ENCODE measurements at regions not wholly inside any gene's neighbourhood (a gene's known extent, or its start where the extent isn't known, plus 50 kb on each side); places are given as distances from the start of the nearest gene placed in this dataset.
"Not testable (repeated sequence)": the region's sequence is repeated elsewhere in the genome, so short reads cannot be mapped to it uniquely, and the experiment has no call there.

DNA sequence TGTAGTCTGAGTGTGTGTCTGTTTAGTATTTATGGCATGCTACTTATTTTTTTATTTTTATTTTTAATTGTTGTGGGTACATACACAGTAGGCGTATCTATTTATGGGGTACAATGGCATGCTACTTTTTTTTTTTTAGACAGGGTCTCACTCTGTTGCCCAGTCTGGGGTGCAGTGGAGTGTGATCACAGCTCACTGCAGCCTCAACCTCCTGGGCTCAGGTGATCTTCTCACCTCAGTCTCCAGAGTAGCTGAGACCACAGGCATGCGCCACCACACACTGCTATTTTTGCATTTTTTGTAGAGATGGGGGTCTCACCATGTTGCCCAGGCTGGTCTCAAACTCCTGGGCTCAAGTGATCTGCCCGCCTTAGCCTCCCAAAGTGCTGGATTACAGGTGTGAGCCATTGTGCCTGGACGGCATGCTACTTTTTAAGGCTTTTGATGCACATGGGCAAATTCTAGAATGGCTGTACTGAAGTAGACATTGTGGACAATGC is 124.2 kb downstream of the KCNRG start:
- DNase-seq (ENCODE audit: low spot score in 2 of 2); H3K36me3 Mint-ChIP-seq; H3K9me3 Mint-ChIP-seq; H3K27ac Mint-ChIP-seq; ATAC-seq: not testable (repeated sequence)

DNA sequence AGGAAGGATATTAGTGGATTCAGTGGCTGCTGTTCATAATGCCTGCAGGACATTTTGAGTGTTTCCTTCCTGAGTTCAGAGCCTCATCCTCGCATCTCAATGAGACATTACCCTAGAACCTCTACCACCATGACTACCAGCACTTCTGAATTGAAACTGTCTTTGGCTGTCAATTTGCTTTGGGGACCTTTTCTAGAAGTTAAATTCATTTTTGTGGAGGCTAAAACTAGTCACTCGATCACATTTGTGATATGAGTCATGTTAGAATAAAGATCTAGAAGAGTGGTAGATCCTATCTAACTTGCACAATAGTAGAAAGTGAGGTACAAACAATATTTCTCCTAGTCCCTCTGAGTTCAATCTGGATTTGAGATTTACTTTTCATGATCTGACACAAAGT is 124.9 kb downstream of the KCNRG start:
- DNase-seq (ENCODE audit: low spot score in 2 of 2) (no peak), ATAC-seq (peak; percentile 81 to 83)
- no peak overlapping the region for H3K27ac Mint-ChIP-seq
- H3K9me3 Mint-ChIP-seq, result no peaks in the 10 kb centered on the region
- H3K36me3 Mint-ChIP-seq, result no peaks in the 10 kb centered on the region

DNA sequence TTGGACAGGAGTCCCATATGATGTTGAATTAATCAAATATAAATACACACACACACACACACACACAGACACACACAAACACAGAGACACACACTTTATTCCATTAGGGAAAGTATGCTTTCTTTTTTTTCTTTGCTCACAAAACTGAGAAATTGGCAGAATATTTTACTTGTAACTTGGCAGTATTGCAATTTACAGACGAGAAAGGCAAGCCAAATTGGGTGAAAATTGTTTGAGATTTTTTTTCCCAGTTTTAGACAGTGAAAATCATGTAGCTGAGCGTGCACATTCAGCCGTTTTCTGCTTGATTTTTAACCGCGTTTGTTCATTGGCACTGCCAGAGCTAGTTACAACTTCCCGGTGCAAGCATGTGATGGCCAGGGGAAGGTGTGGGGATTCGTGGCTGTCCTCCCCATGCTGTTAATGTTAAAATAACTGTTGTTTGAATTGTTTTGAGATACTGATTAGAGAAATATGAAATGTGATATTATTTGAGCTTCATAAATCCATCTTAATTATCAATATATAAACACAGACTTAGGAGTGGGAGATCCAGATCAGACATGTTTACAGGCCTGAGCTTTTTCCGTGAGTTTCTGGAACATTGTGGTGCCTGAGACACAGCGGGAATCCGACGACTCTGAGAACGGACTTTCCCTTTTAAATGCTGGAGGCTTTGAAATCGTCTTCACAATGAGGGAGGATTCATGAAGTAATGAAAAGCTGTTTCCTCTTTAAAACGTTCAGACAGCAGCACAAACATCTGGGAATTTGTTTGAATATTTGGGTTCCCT is 125.5 kb downstream of the KCNRG start:
- Mint-ChIP-seq H3K36me3 (no peaks in the 10 kb centered on the region), H3K9me3 (no peaks in the 10 kb centered on the region), H3K27ac (no peak overlapping the region)
- DNase-seq (ENCODE audit: low spot score in 2 of 2) (no peak), ATAC-seq (no peak)

DNA sequence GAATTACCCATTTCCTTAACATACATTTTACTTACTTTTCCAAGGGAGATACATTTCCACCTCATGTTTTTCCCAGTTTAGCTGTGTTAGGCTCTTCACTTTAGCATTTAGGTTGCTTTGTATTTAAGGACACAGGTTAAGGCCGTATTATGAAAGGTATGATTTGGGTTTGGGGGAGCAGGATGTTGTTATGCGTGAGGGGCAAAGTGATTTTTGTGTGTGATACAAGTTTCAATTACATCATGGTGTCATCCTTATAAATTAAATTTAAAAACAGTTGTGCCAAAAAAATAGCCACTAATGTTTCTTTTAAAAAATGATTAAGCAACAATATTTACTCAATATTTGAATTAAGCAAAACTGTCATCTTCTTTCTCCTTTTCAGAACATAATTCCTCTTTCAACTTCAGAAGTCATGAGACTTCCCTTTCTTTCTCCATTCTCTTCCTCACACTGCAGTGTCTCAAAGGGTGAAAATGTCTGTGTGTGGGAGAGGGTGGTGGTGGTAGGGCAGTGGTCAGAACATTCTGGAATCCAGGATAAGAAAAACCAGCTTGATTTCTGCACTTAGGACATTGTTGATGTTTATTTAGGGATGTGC is 126.2 kb downstream of the KCNRG start:
- Mint-ChIP-seq H3K9me3 (no peaks in the 10 kb centered on the region), H3K36me3 (no peaks in the 10 kb centered on the region), H3K27ac (no peak overlapping the region)
- no peak for DNase-seq (ENCODE audit: low spot score in 2 of 2)
- no peak for ATAC-seq

DNA sequence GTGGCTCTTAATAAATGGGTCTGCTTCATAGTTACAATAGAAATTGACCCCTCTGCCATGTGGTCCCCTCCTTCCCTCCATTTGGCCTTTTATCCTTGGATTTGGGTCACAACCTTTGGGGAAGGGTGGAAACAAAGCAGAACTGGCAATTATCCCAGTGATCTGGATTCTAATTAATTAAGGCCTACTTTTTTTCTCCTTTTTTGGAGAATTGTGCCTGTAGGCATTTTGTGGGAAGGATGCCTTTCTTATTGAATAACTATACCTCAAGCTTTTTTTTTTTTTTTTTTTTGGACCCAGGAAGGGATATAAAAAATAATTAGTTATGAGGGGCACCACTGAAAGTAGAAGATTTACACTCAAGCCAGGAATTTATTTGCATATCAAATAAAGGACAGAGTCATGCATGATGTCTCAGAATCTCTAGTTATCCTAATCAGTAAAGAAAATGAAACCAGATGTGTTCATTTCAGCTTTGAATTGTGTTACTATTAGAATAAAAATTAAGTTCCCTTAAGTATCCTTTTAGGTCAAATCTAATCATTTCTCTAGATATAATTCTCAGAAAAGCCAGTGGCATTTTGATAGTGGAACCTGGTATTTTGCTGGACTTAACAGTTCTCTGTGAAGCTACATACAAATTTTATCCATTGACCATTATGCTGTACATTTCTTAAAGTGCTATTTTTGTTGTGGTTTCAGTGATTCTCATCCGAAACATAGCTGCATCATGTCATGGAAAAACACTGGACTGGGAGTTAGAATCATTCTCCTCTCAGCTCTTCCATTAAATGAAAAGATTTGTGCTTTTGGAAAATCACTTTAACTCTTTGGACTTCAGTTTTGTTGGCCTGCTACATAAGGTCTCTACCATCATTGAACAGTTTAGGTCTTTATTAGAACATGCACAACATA is 129.3 kb downstream of the KCNRG start:
- Mint-ChIP-seq H3K9me3 (no peaks in the 10 kb centered on the region), H3K36me3 (no peaks in the 10 kb centered on the region), H3K27ac (no peak overlapping the region)
- DNase-seq (ENCODE audit: low spot score in 2 of 2), result no peak
- no peak for ATAC-seq

DNA sequence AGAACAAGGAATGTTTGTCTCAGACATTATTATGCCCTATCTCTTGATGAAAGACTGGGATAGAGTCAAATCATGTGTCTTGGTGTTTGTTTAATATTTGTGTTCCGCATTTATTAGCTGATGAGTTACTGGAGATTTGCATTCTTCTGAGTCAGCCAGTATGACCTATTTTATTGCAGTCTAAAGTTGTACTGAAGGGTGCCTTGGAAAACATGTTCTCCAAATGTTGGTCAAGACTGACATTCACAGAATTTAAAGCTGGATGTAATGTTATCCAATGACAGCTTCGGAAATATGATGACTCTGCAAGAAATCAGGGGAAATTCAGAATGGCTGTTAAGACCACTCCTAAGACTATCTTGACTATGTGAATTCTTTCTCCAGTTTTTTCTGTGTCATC is 134.0 kb downstream of the KCNRG start:
- Mint-ChIP-seq H3K27ac (no peak overlapping the region), H3K36me3 (no peaks in the 10 kb centered on the region), H3K9me3 (no peaks in the 10 kb centered on the region)
- DNase-seq (ENCODE audit: low spot score in 2 of 2), result no peak
- no peak for ATAC-seq

DNA sequence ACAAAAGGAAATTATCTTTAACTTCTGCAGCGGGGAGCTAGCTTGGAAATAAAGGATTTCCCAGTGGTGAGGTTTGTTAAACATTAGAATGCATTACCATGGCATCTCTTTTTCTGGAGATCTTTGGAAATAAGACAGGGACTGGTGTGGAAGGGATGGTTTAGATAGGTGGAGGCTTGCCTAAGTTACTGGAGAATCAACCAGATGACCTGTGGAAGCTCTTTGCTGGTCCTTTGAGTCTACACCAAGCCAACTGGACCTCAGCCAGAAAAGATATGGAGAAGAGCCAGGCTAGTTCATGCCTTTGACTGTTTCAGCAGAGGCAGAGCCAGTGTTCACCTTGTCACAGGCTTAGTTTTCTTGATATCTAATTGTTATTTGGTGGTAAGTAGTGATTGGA is 134.7 kb downstream of the KCNRG start:
- no peak for DNase-seq (ENCODE audit: low spot score in 2 of 2)

DNA sequence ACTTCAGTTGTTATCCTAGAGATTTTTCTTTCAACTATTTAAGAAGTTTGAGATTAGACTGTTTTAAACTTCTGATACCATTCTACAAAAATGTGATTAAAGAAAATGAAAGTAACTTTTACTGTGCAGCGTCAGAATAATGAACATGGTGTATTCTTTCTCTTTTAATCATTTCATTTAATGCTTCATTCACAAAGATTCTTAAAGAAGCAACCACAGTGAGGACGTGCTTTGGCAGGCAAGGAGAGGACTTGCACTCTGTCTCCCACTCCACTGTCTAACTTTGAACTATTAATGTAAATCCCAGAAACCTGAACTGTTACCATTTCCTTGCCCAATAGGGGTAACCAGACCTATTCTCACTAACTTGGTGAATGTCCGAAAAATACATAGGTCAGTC is 137.0 kb downstream of the KCNRG start:
- ATAC-seq, result no peak
- no peaks in the 10 kb centered on the region for H3K9me3 Mint-ChIP-seq
- no peak overlapping the region for H3K27ac Mint-ChIP-seq
- H3K36me3 Mint-ChIP-seq, result no peaks in the 10 kb centered on the region
- DNase-seq (ENCODE audit: low spot score in 2 of 2), result no peak

More for the DNA sequence above, 134.7 kb downstream of the KCNRG start:
- ATAC-seq, result no peak
- Mint-ChIP-seq H3K9me3 (no peaks in the 10 kb centered on the region), H3K36me3 (no peaks in the 10 kb centered on the region), H3K27ac (no peak overlapping the region)

DNA sequence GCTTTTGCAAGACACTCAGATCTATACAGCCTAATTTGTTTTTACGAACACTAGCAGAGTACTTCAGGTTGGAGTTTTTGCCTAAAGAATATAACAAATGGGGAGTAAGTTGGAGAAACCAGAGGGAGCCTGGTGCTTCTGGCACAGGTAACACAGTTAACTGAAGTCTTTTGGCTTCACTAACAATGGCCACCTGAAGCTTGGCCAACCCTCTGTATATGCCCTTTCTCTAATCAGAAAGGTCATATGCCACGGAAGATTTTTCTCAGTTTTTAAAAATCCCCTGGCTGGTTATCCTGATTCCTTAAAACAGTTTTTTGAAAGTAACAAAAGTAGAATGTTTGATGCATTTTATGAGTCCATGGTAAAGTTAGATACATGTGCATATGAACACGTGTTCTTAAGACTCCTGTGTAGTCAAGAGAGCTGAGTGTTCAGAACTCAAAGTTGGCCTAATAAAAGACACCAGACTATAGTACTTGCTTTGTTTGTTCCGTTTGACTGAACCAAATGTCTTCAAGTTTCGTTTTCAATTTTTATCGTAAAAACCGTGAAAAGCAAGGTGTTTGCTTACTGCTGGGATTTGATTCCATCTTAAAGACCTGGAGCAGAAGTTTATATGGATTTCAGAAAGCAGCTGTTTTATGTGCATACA is 137.5 kb downstream of the KCNRG start:
- ATAC-seq (no peak), DNase-seq (ENCODE audit: low spot score in 2 of 2) (no peak)
- Mint-ChIP-seq H3K9me3 (no peaks in the 10 kb centered on the region), H3K27ac (no peak overlapping the region), H3K36me3 (no peaks in the 10 kb centered on the region)

DNA sequence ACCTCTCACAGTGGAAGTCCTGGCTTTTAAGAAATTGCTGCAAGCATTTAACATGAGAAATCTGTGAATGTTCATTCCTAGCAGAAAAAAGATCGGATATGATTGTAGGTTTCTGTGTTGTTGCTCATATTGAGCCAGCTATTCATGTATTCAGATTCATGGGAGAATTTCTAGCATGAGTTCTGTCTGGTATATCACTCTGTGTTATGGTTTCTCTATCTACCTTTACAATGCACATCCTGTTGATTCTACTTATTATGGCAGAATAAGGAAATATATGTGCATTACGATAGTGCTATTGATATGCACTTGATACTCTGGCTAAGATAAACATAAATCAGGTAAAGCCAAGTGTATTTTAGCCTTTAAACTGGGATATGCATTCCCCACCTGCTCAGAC is 138.2 kb downstream of the KCNRG start:
- no peak for DNase-seq (ENCODE audit: low spot score in 2 of 2)
- no peak for ATAC-seq
- H3K36me3 Mint-ChIP-seq, result no peaks in the 10 kb centered on the region
- no peak overlapping the region for H3K27ac Mint-ChIP-seq
- no peaks in the 10 kb centered on the region for H3K9me3 Mint-ChIP-seq

DNA sequence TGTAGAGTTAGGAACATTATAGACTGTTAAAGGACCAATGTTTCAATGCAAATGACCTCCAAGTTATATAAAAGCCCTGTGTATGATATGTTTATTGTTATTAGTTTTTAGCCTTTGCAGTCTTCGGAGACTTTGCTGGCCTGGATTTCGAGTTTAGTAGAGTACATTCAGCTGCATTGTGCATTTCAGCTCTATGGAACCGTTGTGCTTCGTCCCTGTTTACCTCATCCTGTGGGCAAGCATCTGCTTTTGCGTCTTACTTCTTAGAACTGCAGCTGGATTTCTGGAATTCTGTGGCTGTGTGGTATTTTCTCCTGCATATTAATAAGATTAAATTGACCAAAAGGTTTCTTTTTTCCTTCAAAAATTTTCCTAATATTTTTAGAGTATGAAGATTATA is 138.6 kb downstream of the KCNRG start:
- H3K9me3 Mint-ChIP-seq, result no peaks in the 10 kb centered on the region
- DNase-seq (ENCODE audit: low spot score in 2 of 2), result no peak
- H3K36me3 Mint-ChIP-seq, result no peaks in the 10 kb centered on the region
- no peak for ATAC-seq
- H3K27ac Mint-ChIP-seq, result no peak overlapping the region

DNA sequence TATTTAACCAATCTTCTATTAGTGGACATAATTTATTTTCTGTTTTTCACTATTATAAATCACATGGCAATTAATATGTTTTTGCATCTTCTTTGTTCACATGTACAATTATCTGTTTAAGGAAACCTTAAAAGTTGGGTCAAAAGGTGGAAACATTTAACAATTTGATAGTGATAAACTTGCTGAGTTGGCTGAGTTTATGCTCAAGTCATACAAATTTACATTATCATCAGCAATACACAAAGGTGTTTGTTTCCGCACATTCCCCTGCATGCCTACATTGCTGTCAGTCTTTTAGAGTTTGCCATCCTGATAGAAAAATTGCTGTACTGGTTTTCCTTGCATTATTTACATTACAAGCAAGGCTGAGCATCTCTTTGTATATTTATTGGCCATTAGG is 139.5 kb downstream of the KCNRG start:
- Mint-ChIP-seq H3K27ac (no peak overlapping the region), H3K36me3 (no peaks in the 10 kb centered on the region), H3K9me3 (no peaks in the 10 kb centered on the region)
- DNase-seq (ENCODE audit: low spot score in 2 of 2) (no peak), ATAC-seq (no peak)

DNA sequence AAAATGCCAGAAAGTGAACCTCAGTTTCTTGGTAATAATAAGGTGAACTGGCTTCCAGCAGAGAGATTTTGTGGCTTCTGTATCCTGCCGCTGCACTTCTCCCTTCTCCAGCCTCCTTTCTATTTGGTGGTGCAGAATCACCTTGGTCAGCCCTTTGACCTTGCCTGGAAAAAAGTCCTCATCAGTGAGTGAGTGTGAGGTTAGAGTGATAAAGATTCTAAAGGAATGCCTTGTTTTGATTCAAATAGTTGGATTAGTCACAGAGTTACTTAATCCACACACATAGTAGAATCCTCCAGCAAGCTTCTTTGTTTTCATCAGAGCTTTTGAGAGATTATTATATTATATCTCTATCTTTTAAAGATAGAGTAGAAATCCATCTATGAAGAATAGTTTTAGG is 140.9 kb downstream of the KCNRG start:
- DNase-seq (ENCODE audit: low spot score in 2 of 2) (no peak), ATAC-seq (no peak)
- Mint-ChIP-seq H3K27ac (no peak overlapping the region), H3K9me3 (no peaks in the 10 kb centered on the region), H3K36me3 (peaks cover 0 to 5% of the 10 kb centered on the region in 2 donors)

DNA sequence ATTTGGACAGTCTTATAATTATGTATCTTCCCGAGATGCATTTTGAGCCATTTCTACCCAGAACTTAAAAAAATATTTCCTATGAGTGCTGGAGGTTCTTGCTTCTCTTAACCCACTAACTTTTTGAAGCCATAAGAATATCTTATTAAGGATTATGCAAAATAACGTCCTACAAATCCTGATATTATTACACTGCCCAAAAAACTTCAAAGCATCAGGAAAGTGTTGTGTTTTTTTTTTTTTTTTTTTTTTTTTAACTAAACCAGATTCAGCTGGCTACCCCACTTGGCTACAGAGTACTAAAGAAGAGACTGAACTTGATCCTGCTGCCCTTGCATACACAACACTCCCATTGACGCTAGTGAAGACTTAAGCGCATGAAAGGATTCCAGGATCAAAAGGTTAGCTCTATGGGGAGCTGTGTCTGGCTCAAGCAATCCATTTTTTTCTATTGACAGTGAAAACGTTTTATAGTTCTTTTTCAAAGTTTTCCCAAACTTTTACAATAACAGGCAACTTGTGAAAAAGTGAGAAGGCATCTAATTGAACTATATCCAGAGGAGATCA is 141.4 kb downstream of the KCNRG start:
- Mint-ChIP-seq H3K36me3 (peaks cover 0 to 5% of the 10 kb centered on the region in 2 donors), H3K9me3 (no peaks in the 10 kb centered on the region), H3K27ac (no peak overlapping the region)
- DNase-seq (ENCODE audit: low spot score in 2 of 2) (no peak), ATAC-seq (no peak)

DNA sequence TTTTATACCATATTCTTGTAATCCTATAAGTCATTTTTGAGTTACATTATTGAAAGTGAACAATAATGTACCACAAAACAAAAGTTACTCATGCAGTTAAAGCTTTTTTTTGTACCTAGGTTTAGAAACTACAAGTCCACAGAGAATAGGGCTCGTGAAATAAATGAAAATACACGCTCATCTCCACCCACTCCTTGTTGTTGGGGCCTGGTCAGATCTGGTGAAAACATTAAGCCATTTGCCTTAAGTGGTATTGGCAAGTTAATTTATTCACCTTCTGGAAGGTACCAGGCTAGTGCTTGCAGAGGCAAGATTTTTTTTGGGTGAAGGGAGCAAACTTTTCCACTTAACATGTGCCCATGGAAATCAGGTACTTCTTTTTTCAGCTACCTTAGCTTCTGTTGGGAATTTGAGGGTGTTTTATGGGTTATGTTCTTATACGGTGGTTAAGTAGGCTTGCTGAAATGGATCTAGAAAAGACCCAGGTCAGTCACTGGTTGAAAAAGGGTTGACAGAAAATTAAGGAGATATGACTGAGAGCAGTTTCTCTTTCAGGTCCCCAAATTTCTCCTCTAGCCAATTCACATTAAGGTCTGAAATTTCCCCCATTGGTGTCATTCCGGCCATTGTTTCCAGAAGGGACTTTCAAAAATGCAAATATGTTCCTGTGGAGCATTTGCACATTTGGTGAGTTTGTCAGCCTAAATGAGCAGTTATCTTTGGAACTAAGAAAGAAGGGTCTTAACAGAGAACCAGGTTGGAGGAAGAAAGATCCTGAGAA is 143.3 kb downstream of the KCNRG start:
- ATAC-seq (no peak), DNase-seq (ENCODE audit: low spot score in 2 of 2) (no peak)
- Mint-ChIP-seq H3K36me3 (peaks cover 0 to 5% of the 10 kb centered on the region in 2 donors), H3K9me3 (no peaks in the 10 kb centered on the region), H3K27ac (no peak overlapping the region)

DNA sequence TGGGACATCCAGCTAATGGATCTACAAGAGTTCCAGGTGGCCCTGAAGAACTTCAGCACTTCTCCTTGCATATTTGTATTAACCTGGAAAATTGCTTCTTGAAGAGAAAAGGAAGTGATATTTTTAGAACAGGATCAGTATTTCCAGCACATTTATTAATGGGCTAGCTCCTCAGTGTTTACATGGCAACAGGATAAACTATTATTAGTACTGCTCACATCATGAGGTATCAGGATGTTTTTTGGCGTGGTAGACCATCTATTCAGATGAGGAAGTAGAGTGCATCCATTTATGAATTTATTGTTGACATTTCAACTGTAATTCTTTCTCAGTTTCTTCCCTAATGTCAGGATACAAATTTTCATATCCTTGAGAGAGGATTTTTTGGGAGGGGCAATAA is 144.4 kb downstream of the KCNRG start:
- DNase-seq (ENCODE audit: low spot score in 2 of 2), result no peak
- no peak for ATAC-seq
- peaks cover 0 to 5% of the 10 kb centered on the region in 2 donors for H3K36me3 Mint-ChIP-seq
- no peaks in the 10 kb centered on the region for H3K9me3 Mint-ChIP-seq
- no peak overlapping the region for H3K27ac Mint-ChIP-seq
